K562 (cell line): ENCODE measurements at regions not wholly inside any gene's neighbourhood (a gene's known extent, or its start where the extent isn't known, plus 50 kb on each side); places are given as distances from the start of the nearest gene placed in this dataset.

Source experiments
- CBFB ChIP-seq: sonication (generic); formaldehyde crosslinking; IDR thresholded peaks from 2 replicates; pipeline ENCODE4 v1.4.0; 2020; ENCODE audit warnings: mild to moderate bottlenecking, missing genetic modification reagents
- FOXK2 ChIP-seq, 2 experiments: fragments of 450-650 bp; IDR thresholded peaks in 1 of 2; conservative IDR thresholded peaks in 1 of 2; 2 replicates each; pipeline ENCODE4 v1.6.1; 2016; ENCODE audit warnings: low read depth in 2 of 2, mild to moderate bottlenecking in 1 of 2
- HDAC1 ChIP-seq, 2 experiments: fragments of 450-650 bp; IDR thresholded peaks; 2 replicates each; pipeline ENCODE4 v1.6.1; 2016 to 2017; ENCODE audit warnings: inconsistent platforms in 1 of 2, mild to moderate bottlenecking in 1 of 2, moderate library complexity in 1 of 2
- JUN ChIP-seq, 2 experiments: sonication (generic) in 1 of 2; formaldehyde crosslinking in 1 of 2; IDR thresholded peaks; 2 replicates each; pipeline versions ENCODE4 v1.6.1 to v1.8.0; 2012 to 2022; ENCODE audit warnings: borderline replicate concordance in 2 of 2, mild to moderate bottlenecking in 2 of 2, improper control_type of control experiment in 1 of 2, low read depth in 1 of 2, low read length in 1 of 2, missing genetic modification reagents in 1 of 2
- KAT2B ChIP-seq: IDR thresholded peaks from one replicate; pipeline ENCODE4 v1.6.1; 2012; ENCODE audit warnings: low read depth, mild to moderate bottlenecking, control low read depth, inconsistent platforms, low read length, moderate library complexity
- POLR2A ChIP-seq: fragments of 450-650 bp; conservative IDR thresholded peaks from 2 replicates; pipeline ENCODE4 v1.6.1; 2016
- PRPF4 ChIP-seq: fragments of 200-400 bp; formaldehyde crosslinking; IDR thresholded peaks from one replicate; pipeline ENCODE4 v1.6.1; 2017; ENCODE audit warnings: low read length, low read depth, mild to moderate bottlenecking; ENCODE audit not compliant: insufficient read depth, poor library complexity, severe bottlenecking
- SAP30 ChIP-seq: fragments of 200-600 bp; sonication (generic); IDR thresholded peaks from 2 replicates; pipeline ENCODE4 v1.6.1; 2012; ENCODE audit warnings: borderline replicate concordance, low read depth, mild to moderate bottlenecking, moderate library complexity, low read length, control low read depth, inconsistent platforms; ENCODE audit not compliant: insufficient read depth, poor library complexity, severe bottlenecking
- SMC3 ChIP-seq: conservative IDR thresholded peaks from 2 replicates; pipeline ENCODE4 v1.6.1; 2011; ENCODE audit warnings: low read depth, low read length, improper control_type of control experiment; ENCODE audit not compliant: insufficient read depth
- YY1 ChIP-seq, 3 experiments: IDR thresholded peaks; 2 replicates each; pipeline ENCODE4 v1.6.1; 2011; ENCODE audit warnings: low read length in 2 of 3, mild to moderate bottlenecking in 2 of 3, moderate library complexity in 2 of 3, borderline replicate concordance in 1 of 3, control low read depth in 1 of 3, low read depth in 1 of 3; ENCODE audit not compliant: insufficient read depth in 3 of 3, insufficient replicate concordance in 2 of 3, control insufficient read depth in 1 of 3, insufficient read length in 1 of 3; ENCODE audit errors: extremely low read depth in 1 of 3
- ZFP36 ChIP-seq: fragments of 150-350 bp; IDR thresholded peaks from 2 replicates; pipeline ENCODE4 v1.6.1; 2018; ENCODE audit warnings: low read length, low read depth; ENCODE audit not compliant: partially characterized antibody
- ZNF274 ChIP-seq: IDR thresholded peaks from 2 replicates; pipeline ENCODE4 v1.6.1; 2011; ENCODE audit warnings: low read depth, mild to moderate bottlenecking, low read length, moderate library complexity, borderline replicate concordance
- TF ChIP-seq, protein P1 (sequence below): sonication (generic); formaldehyde crosslinking; IDR thresholded peaks from 2 replicates; pipeline ENCODE4 v1.4.0; 2020; ENCODE audit warnings: mild to moderate bottlenecking, missing genetic modification reagents

DNA sequence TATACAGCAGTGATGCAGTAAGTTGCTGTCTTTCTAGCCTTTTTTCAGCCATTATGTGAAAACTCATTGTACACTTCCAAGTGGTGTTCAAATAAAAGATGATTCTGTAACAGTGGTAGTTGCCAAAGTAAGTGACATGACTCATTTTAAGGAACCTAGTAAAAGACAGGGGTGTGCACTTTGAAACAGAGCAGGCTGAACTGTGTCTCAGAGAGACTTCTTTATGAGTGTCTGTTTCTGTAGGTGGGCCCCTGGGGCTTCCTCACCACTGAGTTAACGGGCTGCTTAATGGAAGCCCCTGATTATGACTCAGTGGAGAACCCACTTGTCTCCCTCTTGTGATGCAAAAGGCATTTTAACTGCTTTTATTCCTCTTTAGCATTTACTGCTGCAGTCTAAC is 147.3 kb downstream of the PCTP start:
- TF ChIP-seq JUN (IDR thresholded peaks at IDR 0.05; ENCODE audit: borderline replicate concordance, low read depth, low read length) (no peak), JUN (CRISPR knock-in tag; IDR thresholded peaks at IDR 0.05; ENCODE audit: borderline replicate concordance) (no peak), PRPF4 (no peak), FOXK2 (conservative IDR thresholded peaks at IDR 0.05 in 1 of 2, IDR thresholded peaks at IDR 0.05 in 1 of 2; ENCODE audit: low read depth in 2 of 2) (no peak), YY1 (IDR thresholded peaks at IDR 0.05; ENCODE audit: borderline replicate concordance in 1 of 3, control insufficient read depth in 1 of 3, extremely low read depth in 1 of 3, insufficient read depth in 3 of 3, insufficient read length in 1 of 3, insufficient replicate concordance in 2 of 3, low read depth in 1 of 3, low read length in 2 of 3) (no peak), ZNF274 (no peak), HDAC1 (IDR thresholded peaks at IDR 0.05) (no peak), CBFB (CRISPR knock-in tag) (no peak), SMC3 (no peak), SAP30 (no peak), POLR2A (no peak), ZFP36 (no peak), KAT2B (no peak)
- TF ChIP-seq, protein P1, sequence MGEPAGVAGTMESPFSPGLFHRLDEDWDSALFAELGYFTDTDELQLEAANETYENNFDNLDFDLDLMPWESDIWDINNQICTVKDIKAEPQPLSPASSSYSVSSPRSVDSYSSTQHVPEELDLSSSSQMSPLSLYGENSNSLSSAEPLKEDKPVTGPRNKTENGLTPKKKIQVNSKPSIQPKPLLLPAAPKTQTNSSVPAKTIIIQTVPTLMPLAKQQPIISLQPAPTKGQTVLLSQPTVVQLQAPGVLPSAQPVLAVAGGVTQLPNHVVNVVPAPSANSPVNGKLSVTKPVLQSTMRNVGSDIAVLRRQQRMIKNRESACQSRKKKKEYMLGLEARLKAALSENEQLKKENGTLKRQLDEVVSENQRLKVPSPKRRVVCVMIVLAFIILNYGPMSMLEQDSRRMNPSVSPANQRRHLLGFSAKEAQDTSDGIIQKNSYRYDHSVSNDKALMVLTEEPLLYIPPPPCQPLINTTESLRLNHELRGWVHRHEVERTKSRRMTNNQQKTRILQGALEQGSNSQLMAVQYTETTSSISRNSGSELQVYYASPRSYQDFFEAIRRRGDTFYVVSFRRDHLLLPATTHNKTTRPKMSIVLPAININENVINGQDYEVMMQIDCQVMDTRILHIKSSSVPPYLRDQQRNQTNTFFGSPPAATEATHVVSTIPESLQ, result no peak
